HG02884 (cell line): ENCODE measurements at regions not wholly inside any gene's neighbourhood (a gene's known extent, or its start where the extent isn't known, plus 50 kb on each side); places are given as distances from the start of the nearest gene placed in this dataset.
"Not testable (repeated sequence)": the region's sequence is repeated elsewhere in the genome, so short reads cannot be mapped to it uniquely, and the experiment has no call there.

Source experiments
- ATAC-seq: cut with Tn5 transposase; IDR thresholded peaks from one replicate; pipeline ENCODE4 v1.9.1; 2021; ENCODE audit warnings: mild to moderate bottlenecking, moderate library complexity; ENCODE audit not compliant: unreplicated experiment

DNA sequence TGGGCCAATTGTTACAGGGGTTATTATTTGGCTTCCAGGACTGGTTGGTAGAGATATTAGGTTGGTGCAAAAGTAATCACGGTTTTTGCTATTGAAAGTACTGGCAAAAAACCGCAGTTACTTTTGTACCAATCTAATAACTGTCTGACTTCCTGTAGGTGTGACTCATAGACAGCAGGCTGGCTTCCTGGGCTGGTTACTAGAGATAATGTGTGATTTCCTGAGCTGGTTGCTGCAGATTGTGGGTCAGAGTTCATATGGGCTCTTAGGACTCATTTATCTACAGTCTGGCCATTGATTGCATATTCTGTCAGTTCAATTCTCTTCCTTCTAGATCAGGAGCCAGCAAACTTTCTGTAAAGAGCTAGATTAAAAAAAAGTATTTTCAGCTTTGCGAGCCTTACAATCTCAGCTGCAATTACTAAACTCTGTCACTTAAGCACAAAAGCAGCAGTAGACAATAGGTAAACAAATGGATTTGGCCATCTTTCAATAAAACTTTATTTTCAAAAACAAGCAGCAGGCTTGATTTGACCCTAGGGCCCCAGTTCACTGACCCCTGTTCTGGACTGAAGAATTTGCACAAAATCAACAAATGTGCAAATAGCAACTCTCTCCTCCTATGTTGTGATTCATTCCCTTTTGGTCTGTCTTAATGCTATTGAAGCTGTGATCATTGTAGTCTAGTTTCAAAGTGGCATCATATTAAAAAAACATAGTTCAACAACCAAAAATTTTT, 50.8 kb upstream of the BOD1L1 start:
- no peak for ATAC-seq

DNA sequence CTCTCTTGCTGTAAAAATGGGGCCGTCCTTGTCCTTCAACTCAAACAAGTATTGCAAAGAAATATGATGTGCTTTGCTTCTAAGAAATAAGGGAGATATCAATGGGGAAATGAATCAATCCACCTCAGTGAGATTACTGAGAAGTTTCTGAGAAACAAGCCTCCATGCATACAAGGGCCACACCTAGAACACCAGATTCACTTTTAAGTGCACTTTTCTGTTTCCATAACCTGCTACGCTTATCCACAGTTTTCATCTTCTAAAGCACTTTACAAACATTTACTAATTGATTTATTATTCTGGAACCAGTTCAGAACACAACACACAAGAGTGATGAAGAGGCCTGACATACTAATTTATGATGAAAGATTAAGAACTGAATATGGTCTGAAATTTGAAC, 54.0 kb upstream of the BOD1L1 start:
- no peak for ATAC-seq

DNA sequence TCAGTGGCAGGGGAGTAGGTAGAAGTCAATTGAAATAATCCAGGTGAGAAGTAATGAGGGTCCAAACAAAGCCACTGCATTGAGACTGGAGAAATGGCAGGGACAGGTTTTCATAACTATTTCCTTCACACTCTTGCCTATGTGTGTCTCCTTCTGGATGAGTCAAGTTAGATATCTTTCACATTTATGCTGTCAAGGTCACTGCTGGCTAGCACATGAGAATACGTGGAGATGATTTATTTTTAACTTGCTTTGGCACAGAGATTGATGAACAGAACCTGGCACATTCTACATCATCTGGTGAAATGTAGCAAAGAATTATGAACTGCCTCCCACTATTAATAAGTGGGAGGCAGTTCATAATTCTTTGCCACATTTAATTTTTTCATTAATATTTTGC, 66.7 kb upstream of the BOD1L1 start:
- ATAC-seq: no peak

DNA sequence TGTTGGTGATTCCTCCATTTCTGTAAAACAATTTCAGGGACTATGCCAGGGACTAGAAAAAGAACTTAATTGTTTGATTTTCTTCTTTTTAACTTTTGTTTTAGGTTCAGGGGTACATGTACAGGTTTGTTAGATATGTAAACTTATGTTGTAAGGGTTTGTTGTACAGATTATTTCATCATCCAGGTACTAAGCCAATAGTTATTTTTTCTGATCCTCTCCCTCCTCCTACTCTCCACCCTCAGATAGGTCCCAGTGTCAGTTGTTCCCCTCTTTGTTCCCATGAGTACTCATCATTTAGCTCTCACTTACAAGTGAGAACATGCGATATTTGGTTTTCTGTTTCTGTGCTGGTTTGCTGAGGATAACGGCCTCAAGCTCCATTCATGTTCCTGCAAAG, 70.8 kb upstream of the BOD1L1 start:
- no peak for ATAC-seq

DNA sequence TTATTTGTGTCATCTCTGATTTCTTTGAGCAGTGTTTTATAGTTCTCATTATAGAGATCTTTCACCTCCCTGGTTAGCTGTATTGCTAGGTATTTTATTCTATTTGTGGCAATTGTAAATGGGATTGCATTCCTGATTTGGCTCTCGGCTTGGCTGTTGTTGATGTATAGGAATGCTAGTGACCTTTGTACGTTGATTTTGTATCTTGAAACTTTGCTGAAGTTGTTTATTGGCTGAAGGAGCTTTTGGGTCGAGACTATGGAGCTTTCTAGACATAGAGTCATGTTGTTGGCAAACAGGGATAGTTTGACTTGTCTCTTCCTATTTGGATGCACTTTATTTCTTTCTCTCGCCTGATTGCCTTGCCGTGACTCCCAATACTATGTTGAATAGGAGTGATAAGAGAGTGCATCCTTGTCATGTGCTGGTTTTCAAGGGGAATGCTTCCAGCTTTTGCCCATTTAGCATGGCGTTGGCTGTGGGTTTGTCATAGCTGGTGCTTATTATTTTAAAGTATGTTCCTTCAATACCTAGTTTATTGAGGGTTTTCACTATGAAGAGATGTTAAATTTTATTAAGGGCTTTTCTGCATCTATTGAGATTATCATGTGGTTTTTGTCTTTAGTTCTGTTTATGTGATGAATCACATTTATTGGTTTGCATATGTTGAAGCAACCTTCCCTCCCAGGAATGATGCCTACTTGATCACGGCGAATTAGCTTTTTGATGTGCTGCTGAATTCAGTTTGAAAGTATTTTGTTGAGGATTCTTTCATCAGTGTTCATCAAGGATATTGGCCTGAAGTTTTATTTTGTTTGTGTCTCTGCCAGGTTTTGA, 72.7 kb upstream of the BOD1L1 start:
- ATAC-seq: no peak

DNA sequence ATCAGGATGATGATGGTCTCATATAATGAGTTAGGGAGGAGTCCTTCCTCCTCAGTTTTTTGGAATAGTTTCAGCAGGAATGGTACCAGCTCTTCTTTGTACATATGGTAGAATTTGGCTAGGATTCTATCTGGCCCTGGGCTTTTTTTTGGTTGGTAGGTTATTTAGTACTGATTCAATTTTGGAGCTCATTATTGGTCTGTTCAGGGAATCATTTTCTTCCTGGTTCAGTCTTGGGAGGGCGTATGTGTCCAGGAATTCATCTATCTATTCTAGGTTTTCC, 73.3 kb upstream of the BOD1L1 start:
- ATAC-seq: not testable (repeated sequence)

DNA sequence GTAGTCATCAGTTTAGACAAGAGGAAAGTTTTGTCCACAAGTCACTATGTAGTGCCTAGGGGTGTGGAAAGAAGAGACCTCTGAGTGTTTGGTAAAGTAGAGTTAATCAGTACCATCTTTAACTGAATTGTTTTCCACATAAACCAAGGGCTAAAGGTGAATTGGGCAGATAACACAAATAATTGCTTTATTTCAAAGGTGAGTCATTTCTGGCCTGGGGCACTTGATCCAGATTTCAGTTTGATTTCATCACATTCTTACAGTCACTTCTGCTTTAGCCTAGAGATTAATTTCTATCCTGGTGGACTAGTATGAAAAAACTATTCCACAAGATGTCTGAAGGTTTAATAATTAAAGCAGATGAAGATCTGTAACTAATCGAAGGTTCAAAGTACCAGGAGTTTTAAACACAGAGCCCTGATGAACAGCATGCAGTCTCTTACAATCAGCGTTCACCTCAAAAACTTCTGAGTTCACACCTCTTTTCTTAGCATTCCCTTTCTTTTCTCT, 74.5 kb upstream of the BOD1L1 start:
- no peak for ATAC-seq

DNA sequence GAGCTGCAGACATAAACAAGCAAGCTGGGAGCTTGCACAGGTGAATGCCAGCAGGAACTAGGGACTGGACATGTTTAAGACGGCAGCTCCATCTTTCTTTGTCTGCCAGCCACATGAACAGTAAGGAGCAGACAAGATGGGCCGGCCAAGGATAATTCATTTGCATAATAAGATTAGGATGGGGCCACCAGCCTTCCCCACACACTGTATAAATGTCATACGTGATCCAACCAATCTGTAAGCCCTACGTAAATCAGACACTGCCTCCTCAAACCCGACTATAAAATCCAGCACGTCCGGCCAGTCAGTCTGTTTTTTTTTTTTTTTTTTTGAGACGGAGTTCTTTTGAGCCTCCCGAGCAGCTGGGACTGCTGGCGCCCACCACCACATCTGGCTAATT, 75.6 kb upstream of the BOD1L1 start:
- no peak for ATAC-seq

DNA sequence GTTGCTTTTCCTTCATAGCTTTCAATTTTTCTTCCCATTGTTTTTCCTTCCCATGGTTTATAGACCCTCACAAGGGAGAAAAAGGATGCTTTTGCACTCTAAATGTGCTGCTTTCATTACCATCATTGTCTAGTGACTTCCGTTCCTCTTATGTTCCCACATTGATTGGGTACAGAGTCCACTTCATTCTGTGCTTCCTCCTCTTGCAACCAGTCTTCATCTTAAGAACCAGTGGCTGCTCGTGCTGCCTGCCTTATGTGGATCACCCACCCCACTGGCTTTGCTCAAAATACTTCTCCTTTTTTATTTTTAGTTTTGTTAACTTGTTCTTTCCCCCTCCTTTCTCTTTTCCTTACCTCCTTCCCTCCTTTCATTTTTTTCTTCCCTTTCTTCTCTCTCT, 76.5 kb upstream of the BOD1L1 start:
- ATAC-seq: no peak

DNA sequence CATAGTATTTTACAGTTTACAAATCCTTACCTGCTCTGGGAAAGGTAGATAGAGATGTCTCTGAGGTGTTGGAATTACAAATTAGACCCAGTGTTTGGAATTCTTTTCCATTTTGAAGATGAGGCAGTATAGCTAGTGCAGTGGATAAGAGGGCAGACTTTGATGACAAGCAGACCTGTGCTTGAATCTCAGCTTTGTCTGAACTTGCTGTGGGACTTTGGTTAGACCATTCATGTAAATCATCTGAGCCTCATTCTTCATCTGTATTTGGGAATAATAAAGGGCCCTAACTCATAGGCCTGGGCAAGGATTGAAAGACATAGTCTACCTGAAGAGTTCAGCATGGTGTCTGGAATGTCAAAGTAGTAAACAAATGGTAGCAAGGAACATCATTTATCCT, 77.2 kb upstream of the BOD1L1 start:
- ATAC-seq: no peak

DNA sequence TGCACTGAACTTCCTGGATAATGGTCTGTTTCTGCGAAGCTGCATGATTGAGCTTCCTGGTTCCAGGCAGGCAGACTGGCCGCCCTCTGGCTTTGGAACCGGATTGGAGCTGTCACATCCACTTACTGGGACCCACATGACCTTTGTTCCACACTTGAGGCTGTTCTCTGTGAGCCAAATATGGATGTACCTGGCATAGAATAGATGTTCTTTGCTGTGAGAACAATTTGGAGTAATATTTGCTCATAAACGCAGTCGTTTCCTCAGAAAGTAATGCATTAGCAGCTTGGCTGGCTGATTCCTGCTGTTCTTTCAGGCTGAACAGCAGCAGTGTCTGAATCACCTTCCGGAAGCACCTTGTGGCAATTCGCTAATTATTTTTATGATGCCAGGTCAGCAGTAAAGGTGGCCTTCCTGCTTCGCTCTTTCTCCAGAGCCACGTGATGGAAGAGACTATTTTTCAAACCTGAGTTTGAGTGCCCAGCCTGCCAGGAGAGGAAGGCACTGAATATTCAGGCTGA, 78.1 kb upstream of the BOD1L1 start:
- ATAC-seq: no peak

DNA sequence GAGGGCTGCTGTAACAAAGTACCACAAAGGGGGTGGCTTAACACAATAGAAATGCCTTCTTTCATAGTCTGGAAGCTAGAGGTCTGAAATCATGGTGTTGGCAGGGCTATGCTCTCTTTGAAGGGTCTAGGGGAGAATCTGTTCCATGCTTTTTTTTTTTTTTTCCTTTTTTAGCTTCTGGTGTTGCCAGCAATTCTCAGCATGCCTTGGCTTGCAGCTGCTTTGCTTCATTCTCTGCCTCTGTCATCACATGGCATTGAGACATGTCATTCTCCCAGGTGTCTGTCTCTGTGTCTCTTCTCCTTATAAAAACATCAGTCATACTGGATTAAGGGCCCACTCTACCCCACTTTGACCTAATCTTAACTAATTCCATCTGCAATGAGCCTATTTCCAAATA, 78.6 kb upstream of the BOD1L1 start:
- no peak for ATAC-seq

DNA sequence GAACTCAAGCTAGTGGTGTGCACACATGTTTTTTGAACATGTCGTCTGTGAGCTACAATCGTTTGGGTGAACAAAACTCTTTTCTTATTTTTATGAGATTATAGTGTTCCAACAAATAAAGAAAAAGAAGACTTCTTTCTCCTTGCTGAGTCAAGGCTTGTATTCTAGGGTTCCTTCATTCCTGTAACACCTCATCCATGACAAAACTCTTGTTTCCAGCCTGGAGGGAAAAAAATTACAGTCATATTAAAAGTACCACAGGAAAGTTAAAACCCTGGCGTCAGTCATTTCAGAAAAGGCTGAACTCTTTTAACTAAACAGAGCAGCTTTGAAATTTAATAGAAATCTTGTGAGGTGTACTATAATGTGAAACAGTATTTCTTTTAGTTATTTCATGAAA, 79.2 kb upstream of the BOD1L1 start:
- no peak for ATAC-seq

DNA sequence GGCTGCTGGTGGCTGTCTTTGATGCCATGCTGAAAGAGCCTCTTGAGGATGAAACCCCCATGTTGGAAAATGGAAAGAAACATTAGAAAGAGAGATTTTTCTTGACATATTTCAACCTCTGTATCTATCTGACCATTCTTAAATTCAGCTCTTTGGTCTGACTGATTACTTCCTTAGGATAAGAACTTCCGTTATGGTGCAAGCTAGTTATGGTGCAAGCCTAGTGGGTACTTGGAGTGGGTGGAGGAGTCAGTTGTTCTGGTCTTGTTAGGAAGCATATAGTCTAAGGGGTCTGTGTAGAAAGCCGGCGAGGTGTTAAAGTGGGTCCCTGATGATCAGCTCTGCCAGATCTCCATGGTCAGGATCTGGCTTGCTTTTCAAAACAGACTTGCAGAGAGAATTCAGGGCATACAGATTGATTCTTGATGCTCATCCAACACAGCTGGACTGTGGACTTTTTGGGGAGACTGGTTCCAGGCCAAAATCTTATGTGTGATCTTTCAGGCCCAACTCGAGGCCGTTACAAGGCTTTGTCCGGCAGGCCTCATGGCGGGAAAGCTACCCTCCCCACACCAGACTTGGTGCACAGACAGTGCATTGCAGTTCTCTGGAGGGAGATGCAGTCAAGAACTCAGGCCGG, 82.8 kb upstream of the BOD1L1 start:
- no peak for ATAC-seq

DNA sequence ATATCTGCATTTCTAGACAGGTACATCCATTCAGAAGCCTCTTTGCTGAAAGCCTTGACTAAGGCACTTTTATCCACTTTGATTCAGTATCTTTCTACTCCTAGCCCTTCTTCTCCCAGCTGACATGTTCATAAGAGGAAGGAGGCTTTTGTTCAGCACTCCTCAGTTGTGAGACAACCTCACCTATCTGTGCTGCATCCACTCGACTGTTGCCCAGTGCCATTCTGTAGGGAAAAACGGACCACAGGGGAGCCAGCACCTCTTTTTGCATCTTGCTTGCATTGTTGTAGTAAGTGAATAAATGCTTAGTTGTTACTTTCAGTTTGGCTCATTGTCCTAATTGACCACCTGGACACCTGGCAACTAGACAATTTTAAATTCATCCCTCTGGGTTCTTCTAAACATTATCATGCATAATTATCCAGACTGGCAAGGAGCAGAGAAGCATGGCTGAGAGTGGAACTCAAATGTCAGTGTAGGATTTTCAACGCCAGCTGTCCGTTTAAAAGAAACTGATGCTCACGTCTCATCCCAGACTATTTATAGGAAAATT, 83.8 kb upstream of the BOD1L1 start:
- ATAC-seq: no peak

DNA sequence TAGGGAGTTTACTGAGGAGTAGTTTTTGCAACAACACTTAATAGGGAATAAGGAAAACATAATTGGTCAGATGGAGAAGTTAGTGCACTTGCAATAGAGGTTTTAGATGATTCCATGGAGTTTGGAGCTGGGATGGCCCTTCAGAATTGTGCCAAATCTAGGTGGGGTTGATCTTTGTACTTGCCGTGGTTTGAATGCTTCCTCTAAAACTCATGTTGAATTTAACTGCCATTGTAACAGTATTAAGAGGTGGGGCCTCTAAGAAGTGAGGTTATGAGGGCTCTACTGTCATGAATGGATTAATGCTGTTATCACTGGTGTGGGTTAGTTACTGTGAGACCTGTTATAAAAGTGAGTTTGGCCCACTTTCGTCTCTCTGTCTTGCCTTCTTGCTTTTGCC, 94.4 kb upstream of the BOD1L1 start:
- no peak for ATAC-seq

DNA sequence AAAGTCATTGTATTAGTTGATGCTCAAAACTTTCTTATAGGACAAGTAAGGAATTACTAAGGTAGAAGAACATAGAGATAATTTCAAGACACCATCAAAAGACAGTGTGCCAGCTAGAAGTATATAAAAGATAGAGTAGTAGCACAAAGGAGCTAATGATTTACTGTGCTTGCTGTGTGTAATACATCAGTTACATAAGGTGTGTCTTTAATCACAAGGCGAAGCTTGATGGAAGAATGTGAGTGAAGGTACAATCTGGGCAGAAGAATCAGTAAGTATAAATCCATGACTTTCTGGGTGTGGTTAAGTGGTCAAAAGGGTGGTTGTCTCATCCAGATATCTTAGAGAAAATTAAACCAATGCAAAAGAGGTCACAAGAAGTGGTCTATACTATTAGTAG, 95.1 kb upstream of the BOD1L1 start:
- ATAC-seq: no peak

DNA sequence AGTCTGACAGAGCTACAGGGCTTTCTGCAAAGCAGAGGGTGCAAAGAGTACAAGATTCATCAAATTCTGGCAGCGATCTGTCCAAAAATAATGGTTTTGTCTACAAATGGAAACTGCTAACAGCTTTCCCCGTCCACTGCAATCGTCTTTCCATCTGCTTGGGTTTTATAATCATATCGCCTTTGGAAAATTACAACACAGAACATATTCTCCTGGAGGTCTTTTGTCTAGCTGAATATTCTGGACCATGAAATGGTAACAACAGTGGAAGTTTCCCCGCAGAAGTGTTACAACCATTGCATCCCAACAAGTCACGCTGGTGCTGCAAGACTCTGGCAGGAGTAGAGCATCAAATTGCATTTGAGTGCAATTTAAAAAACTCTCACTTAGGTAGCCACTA, 101.2 kb upstream of the BOD1L1 start:
- ATAC-seq: no peak

DNA sequence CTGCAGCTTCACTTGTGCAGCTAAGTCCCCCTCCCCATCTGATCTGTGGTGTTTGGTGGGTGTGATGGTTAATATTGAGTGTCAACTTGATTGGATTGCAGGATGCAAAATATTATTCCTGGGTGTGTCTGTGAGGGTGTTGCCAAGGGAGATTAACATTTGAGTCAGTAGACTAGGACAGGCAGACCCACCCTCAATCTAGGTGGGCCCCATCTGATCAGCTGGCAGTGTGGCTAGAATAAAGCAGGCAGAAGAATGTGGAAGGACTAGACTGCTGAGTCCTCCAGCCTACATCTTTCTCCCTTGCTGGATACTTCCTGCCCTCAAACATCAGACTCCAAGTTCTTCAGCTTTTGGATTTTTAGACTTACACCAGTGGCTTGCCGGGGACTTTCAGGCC, 103.5 kb upstream of the BOD1L1 start:
- ATAC-seq: no peak

DNA sequence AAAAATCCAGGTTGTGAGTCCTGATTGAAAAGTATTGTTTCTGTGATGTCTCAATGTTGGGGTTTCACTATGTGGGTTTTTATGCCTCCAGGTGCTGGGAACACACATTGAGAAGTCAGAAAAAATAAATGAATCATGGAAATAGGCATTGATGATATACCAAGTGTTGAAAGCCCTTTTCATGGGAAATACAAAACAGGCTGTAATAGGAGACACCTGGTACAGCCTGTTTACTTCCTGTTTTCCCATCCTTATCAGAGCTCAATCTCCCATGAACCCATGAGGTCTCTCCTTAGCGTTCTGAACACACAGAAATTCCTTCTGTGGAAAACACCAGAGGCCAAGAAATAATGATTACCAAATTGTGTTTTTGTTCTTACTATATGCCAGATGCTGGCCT, 106.3 kb upstream of the BOD1L1 start:
- no peak for ATAC-seq

DNA sequence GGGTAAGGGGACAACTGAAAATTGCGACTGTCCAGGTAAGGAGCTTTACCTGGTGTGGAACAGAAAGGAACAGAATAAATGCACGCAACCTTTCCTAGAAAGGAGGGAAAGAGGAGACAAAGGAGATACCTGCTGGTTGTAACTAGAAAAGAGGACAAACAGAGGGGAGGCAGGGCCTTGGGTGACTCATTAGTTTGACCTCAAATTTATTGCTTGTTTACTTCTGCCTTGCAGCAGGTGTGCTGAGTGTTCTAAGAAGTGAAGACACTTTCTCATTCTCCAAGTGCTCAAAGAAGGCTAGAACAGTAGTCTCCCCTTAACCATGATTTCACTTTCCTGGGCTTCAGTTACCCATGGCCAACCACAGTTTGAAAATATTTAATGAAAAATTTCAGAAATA, 123.1 kb upstream of the BOD1L1 start:
- no peak for ATAC-seq

DNA sequence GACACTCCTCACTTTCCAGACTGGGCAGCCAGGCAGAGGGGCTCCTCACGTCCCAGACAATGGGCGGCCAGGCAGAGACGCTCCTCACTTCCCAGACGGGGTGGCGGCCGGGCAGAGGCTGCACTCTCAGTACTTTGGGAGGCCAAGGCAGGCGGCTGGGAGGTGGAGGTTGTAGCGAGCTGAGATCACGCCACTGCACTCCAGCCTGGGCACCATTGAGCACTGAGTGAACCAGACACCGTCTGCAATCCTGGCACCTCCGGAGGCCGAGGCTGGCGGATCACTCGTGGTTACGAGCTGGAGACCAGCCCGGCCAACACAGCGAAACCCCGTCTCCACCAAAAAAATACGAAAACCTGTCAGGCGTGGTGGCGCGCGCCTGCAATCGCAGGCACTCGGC, 134.1 kb upstream of the BOD1L1 start:
- ATAC-seq: not testable (repeated sequence)
